ENCODE measurements at regions not wholly inside any gene's neighbourhood (a gene's known extent, or its start where the extent isn't known, plus 50 kb on each side); places are given as distances from the start of the nearest gene placed in this dataset.

DNA sequence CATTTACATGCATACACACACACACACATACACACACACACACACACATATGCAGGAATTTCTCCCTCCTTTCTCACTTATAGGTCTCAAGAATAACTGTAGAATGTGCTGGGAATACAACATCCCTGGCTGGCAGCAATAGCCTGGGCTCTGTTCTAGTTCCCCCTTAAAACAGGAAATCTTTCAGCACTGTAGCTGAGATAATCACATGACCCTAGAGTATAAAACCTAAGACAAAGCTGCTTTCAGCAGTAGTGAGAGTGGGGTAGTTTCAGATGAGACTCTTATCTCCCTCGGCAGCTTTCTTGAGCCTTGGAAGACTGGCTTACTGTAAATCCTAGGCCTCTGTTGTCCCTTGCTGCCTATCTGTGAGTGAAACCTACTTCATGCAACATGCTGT, 137.4 kb upstream of the AKR1E2 start:
- TF ChIP-seq, protein P1, sequence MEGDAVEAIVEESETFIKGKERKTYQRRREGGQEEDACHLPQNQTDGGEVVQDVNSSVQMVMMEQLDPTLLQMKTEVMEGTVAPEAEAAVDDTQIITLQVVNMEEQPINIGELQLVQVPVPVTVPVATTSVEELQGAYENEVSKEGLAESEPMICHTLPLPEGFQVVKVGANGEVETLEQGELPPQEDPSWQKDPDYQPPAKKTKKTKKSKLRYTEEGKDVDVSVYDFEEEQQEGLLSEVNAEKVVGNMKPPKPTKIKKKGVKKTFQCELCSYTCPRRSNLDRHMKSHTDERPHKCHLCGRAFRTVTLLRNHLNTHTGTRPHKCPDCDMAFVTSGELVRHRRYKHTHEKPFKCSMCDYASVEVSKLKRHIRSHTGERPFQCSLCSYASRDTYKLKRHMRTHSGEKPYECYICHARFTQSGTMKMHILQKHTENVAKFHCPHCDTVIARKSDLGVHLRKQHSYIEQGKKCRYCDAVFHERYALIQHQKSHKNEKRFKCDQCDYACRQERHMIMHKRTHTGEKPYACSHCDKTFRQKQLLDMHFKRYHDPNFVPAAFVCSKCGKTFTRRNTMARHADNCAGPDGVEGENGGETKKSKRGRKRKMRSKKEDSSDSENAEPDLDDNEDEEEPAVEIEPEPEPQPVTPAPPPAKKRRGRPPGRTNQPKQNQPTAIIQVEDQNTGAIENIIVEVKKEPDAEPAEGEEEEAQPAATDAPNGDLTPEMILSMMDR (IDR thresholded peaks at IDR 0.05) = no peak
- no peak for TF ChIP-seq POLR2AphosphoS5 (IDR thresholded peaks at IDR 0.05)
- no peak for TF ChIP-seq POLR2A (IDR thresholded peaks at IDR 0.05)
- TF ChIP-seq EP300 (IDR thresholded peaks at IDR 0.05; ENCODE audit: low read depth) = no peak
